ENCODE measurements at regions not wholly inside any gene's neighbourhood (a gene's known extent, or its start where the extent isn't known, plus 50 kb on each side); places are given as distances from the start of the nearest gene placed in this dataset.

- no peak for TF ChIP-seq CTCF (IDR thresholded peaks at IDR 0.05; ENCODE audit: borderline replicate concordance, extremely low read depth, insufficient read depth)
- Histone ChIP-seq H3K36me3 (ENCODE audit: control insufficient read depth in 2 of 3, insufficient read depth in 3 of 3, low read length in 3 of 3) (no peaks in the 10 kb centered on the region), H3K9ac (ENCODE audit: low read length in 3 of 3) (no peak overlapping the region), H3K9me3 (ENCODE audit: control insufficient read depth in 2 of 3, insufficient read depth in 1 of 3, low read length in 3 of 3) (no peaks in the 10 kb centered on the region), H3K4me1 (ENCODE audit: control insufficient read depth in 2 of 3, insufficient read depth in 2 of 3, low read depth in 1 of 3, low read length in 3 of 3) (no peaks in the 10 kb centered on the region), H3K4me3 (ENCODE audit: low read length in 3 of 3) (no peak overlapping the region), H3K27ac (ENCODE audit: low read depth in 2 of 2, low read length in 2 of 2) (no peak overlapping the region), H3K27me3 (ENCODE audit: control insufficient read depth, insufficient read depth, low read length) (no peaks in the 10 kb centered on the region)
- FAIRE-seq, result no peak
- intact Hi-C loops (cut with DNase I), result no loop called here
- no peak for DNase-seq
These were observed 1240.9 kb downstream of the STIM2 start for GRCh38 chr4:28101583-28101982.

- H3K4me1 ChIP-seq (ENCODE audit: control insufficient read depth in 2 of 3, insufficient read depth in 2 of 3, low read depth in 1 of 3, low read length in 3 of 3), result no peaks in the 10 kb centered on the region
- no peaks in the 10 kb centered on the region for H3K9me3 ChIP-seq (ENCODE audit: control insufficient read depth in 2 of 3, insufficient read depth in 1 of 3, low read length in 3 of 3)
- no peak for FAIRE-seq
- H3K36me3 ChIP-seq (ENCODE audit: control insufficient read depth in 2 of 3, insufficient read depth in 3 of 3, low read length in 3 of 3), result no peaks in the 10 kb centered on the region
- DNase-seq, result no peak
- H3K27ac ChIP-seq (ENCODE audit: low read depth in 2 of 2, low read length in 2 of 2), result no peak overlapping the region
- no peaks in the 10 kb centered on the region for H3K27me3 ChIP-seq (ENCODE audit: control insufficient read depth, insufficient read depth, low read length)
- TF ChIP-seq CTCF (IDR thresholded peaks at IDR 0.05; ENCODE audit: borderline replicate concordance, extremely low read depth, insufficient read depth), result no peak
- intact Hi-C loops (cut with DNase I), result no loop called here
- H3K9ac ChIP-seq (ENCODE audit: low read length in 3 of 3), result no peak overlapping the region
- no peak overlapping the region for H3K4me3 ChIP-seq (ENCODE audit: low read length in 3 of 3)
These were observed 1244.7 kb downstream of the STIM2 start for GRCh38 chr4:28105271-28105859.

- Histone ChIP-seq H3K4me1 (ENCODE audit: control insufficient read depth in 2 of 3, insufficient read depth in 2 of 3, low read depth in 1 of 3, low read length in 3 of 3) (no peaks in the 10 kb centered on the region), H3K9me3 (ENCODE audit: control insufficient read depth in 2 of 3, insufficient read depth in 1 of 3, low read length in 3 of 3) (no peaks in the 10 kb centered on the region), H3K9ac (ENCODE audit: low read length in 3 of 3) (no peak overlapping the region), H3K36me3 (ENCODE audit: control insufficient read depth in 2 of 3, insufficient read depth in 3 of 3, low read length in 3 of 3) (no peaks in the 10 kb centered on the region), H3K27me3 (ENCODE audit: control insufficient read depth, insufficient read depth, low read length) (no peaks in the 10 kb centered on the region), H3K4me3 (ENCODE audit: low read length in 3 of 3) (no peak overlapping the region), H3K27ac (ENCODE audit: low read depth in 2 of 2, low read length in 2 of 2) (no peak overlapping the region)
- DNase-seq, result no peak
- intact Hi-C loops (cut with DNase I), result no loop called here
- no peak for FAIRE-seq
- TF ChIP-seq CTCF (IDR thresholded peaks at IDR 0.05; ENCODE audit: borderline replicate concordance, extremely low read depth, insufficient read depth), result no peak
These were observed 1245.5 kb downstream of the STIM2 start for GRCh38 chr4:28106155-28106554.

GRCh38 chr4:28109801-28110200 lies 1249.2 kb downstream of the STIM2 start:
- intact Hi-C loops (cut with DNase I), result no loop called here
- DNase-seq, result no peak

More at GRCh38 chr4:28109801-28110200, 1249.2 kb downstream of the STIM2 start:
- no peak for TF ChIP-seq CTCF (IDR thresholded peaks at IDR 0.05; ENCODE audit: borderline replicate concordance, extremely low read depth, insufficient read depth)
- no peak for FAIRE-seq
- Histone ChIP-seq H3K9me3 (ENCODE audit: control insufficient read depth in 2 of 3, insufficient read depth in 1 of 3, low read length in 3 of 3) (no peaks in the 10 kb centered on the region), H3K27me3 (ENCODE audit: control insufficient read depth, insufficient read depth, low read length) (no peaks in the 10 kb centered on the region), H3K27ac (ENCODE audit: low read depth in 2 of 2, low read length in 2 of 2) (no peak overlapping the region), H3K4me1 (ENCODE audit: control insufficient read depth in 2 of 3, insufficient read depth in 2 of 3, low read depth in 1 of 3, low read length in 3 of 3) (no peaks in the 10 kb centered on the region), H3K4me3 (ENCODE audit: low read length in 3 of 3) (no peak overlapping the region), H3K9ac (ENCODE audit: low read length in 3 of 3) (no peak overlapping the region), H3K36me3 (ENCODE audit: control insufficient read depth in 2 of 3, insufficient read depth in 3 of 3, low read length in 3 of 3) (no peaks in the 10 kb centered on the region)
